NCI-H1417 treated with DMSO at 0.1 percent for 48 hours (cell line): ENCODE measurements at regions not wholly inside any gene's neighbourhood (a gene's known extent, or its start where the extent isn't known, plus 50 kb on each side); places are given as distances from the start of the nearest gene placed in this dataset.
"Not testable (repeated sequence)": the region's sequence is repeated elsewhere in the genome, so short reads cannot be mapped to it uniquely, and the experiment has no call there.

ENCODE experiments used
- DNase-seq: peaks from one replicate; lab custom pipeline; 2025; lab: John Stamatoyannopoulos, UW

- DNase-seq: not testable (repeated sequence)
These were observed 61.7 kb downstream of the DMRTA1 start for GRCh38 chr9:22508354-22508753.

- no peak for DNase-seq
These were observed 62.2 kb downstream of the DMRTA1 start for GRCh38 chr9:22508790-22509189.

GRCh38 chr9:22512495-22512894 is 65.9 kb downstream of the DMRTA1 start:
- no peak for DNase-seq

- no peak for DNase-seq
These were observed 68.2 kb downstream of the DMRTA1 start for GRCh38 chr9:22514871-22515270.

- DNase-seq: no peak
These were observed 75.6 kb downstream of the DMRTA1 start for GRCh38 chr9:22522206-22522740.

GRCh38 chr9:22528485-22528884 is 81.9 kb downstream of the DMRTA1 start:
- DNase-seq: no peak

- no peak for DNase-seq
These were observed 83.0 kb downstream of the DMRTA1 start for GRCh38 chr9:22529426-22530199.

- no peak for DNase-seq
These were observed 89.2 kb downstream of the DMRTA1 start for GRCh38 chr9:22535780-22536179.

GRCh38 chr9:22537721-22538120 is 91.1 kb downstream of the DMRTA1 start:
- DNase-seq: no peak

GRCh38 chr9:22548625-22549024 is 102.0 kb downstream of the DMRTA1 start:
- no peak for DNase-seq

GRCh38 chr9:22574740-22575139 is 128.1 kb downstream of the DMRTA1 start:
- no peak for DNase-seq

GRCh38 chr9:22580788-22581187 is 134.2 kb downstream of the DMRTA1 start:
- no peak for DNase-seq

GRCh38 chr9:22582221-22582620 is 135.6 kb downstream of the DMRTA1 start:
- no peak for DNase-seq

GRCh38 chr9:22588918-22589317 is 142.3 kb downstream of the DMRTA1 start:
- DNase-seq: no peak

GRCh38 chr9:22590336-22591033 is 143.9 kb downstream of the DMRTA1 start:
- no peak for DNase-seq

- no peak for DNase-seq
These were observed 149.2 kb downstream of the DMRTA1 start for GRCh38 chr9:22595805-22596204.

- DNase-seq: no peak
These were observed 170.5 kb downstream of the DMRTA1 start for GRCh38 chr9:22617156-22617555.

- no peak for DNase-seq
These were observed 176.2 kb downstream of the DMRTA1 start for GRCh38 chr9:22622815-22623214.

- no peak for DNase-seq
These were observed 176.6 kb downstream of the DMRTA1 start for GRCh38 chr9:22623236-22623635.

- DNase-seq: no peak
These were observed 178.9 kb downstream of the DMRTA1 start for GRCh38 chr9:22625540-22625939.

GRCh38 chr9:22643541-22643940 is 196.9 kb downstream of the DMRTA1 start:
- no peak for DNase-seq

GRCh38 chr9:22645893-22646292 is 199.3 kb downstream of the DMRTA1 start:
- DNase-seq: no peak

- DNase-seq: no peak
These were observed 202.8 kb downstream of the DMRTA1 start for GRCh38 chr9:22649384-22649783.
